ENCODE measurements at regions not wholly inside any gene's neighbourhood (a gene's known extent, or its start where the extent isn't known, plus 50 kb on each side); places are given as distances from the start of the nearest gene placed in this dataset.

DNA sequence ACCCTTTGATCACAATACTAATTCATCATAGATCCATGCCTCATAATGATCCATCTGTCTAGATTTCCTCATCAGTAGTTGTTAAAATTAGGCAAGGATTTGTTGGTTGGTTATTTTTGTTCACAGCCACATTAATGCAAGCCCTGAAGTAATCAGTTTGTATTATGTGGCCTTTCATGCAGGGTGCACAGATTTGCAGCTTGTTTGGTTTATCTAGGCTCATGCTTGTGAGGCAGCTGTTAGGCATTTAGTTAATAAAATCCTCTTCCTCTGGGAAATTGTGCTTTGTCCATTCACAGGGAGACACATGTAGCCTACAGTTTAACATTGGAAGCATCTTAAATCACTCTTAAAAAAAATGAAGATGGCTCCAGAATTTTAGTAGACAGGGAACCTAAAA is 162.8 kb upstream of the ZNF385D start:
- no peak overlapping the region for H4K5ac ChIP-seq (ENCODE audit: insufficient read length, low read depth, low read length)
- H3K27ac Mint-ChIP-seq, result no peak overlapping the region
- no peak overlapping the region for H2BK120ac ChIP-seq (ENCODE audit: low read depth, low read length, poor library complexity, severe bottlenecking)
- no peaks in the 10 kb centered on the region for H3K23me2 ChIP-seq (ENCODE audit: insufficient read length, low read depth, low read length, poor library complexity, severe bottlenecking)
- no peak for DNase-seq
- no peak overlapping the region for H2BK20ac ChIP-seq (ENCODE audit: low read depth, low read length, poor library complexity, severe bottlenecking)
- no peaks in the 10 kb centered on the region for H3K9me3 ChIP-seq (ENCODE audit: control insufficient read depth, low read depth, low read length)
- no peak overlapping the region for H4K8ac ChIP-seq (replicated peaks; ENCODE audit: insufficient read length, low read depth, low read length)
- peaks cover 3 to 6% of the 10 kb centered on the region in 2 experiments for H3K4me1 Mint-ChIP-seq
- H3K56ac ChIP-seq (ENCODE audit: insufficient read length, low read depth, low read length), result no peak overlapping the region
- H3K4me2 ChIP-seq (ENCODE audit: insufficient read depth, insufficient read length, low read length), result no peak overlapping the region
- H3T11ph ChIP-seq (ENCODE audit: low read length), result no peak overlapping the region
- H3K79me2 ChIP-seq (ENCODE audit: insufficient read depth, low read length), result no peaks in the 10 kb centered on the region
- H3K27me3 Mint-ChIP-seq (ENCODE audit: low read depth), result no peaks in the 10 kb centered on the region
- no peak overlapping the region for H3K9ac ChIP-seq (ENCODE audit: extremely low read depth, insufficient read length, low read length)
- H2AK5ac ChIP-seq (ENCODE audit: insufficient read length, low read length), result no peak overlapping the region
- no peak overlapping the region for H2AFZ ChIP-seq (ENCODE audit: low read length)
- no peak overlapping the region for H2BK15ac ChIP-seq (ENCODE audit: low read depth, low read length)
- H3K27me3 ChIP-seq (ENCODE audit: insufficient read depth, low read length), result no peaks in the 10 kb centered on the region
- H3K4ac ChIP-seq (ENCODE audit: low read depth, low read length), result no peak overlapping the region
- no peak overlapping the region for H3K27ac ChIP-seq (ENCODE audit: insufficient read length, low read depth, low read length)
- no peak for TF ChIP-seq CTCF (conservative IDR thresholded peaks at IDR 0.05)
- no peaks in the 10 kb centered on the region for H3K4me1 ChIP-seq (ENCODE audit: insufficient read depth, low read length)
- no peak overlapping the region for H3K4me3 Mint-ChIP-seq
- H4K91ac ChIP-seq (ENCODE audit: insufficient read length, low read depth, low read length), result no peak overlapping the region
- H3K36me3 Mint-ChIP-seq (ENCODE audit: insufficient read depth in 1 of 3, low read depth in 3 of 3), result no peaks in the 10 kb centered on the region
- no peak overlapping the region for H2BK12ac ChIP-seq (ENCODE audit: insufficient read length, low read depth, low read length)
- no peak overlapping the region for H3K18ac ChIP-seq (ENCODE audit: insufficient read length, low read depth, low read length)
- H3K23ac ChIP-seq (ENCODE audit: insufficient read length, low read depth, low read length), result no peak overlapping the region
- no peak overlapping the region for H3K14ac ChIP-seq (ENCODE audit: insufficient read depth, low read length)
- H3K79me1 ChIP-seq (ENCODE audit: insufficient read depth, low read depth, low read length, poor library complexity, severe bottlenecking), result no peaks in the 10 kb centered on the region
- no peaks in the 10 kb centered on the region for H3K9me3 Mint-ChIP-seq
- no peaks in the 10 kb centered on the region for H4K20me1 ChIP-seq (ENCODE audit: control insufficient read depth, insufficient read depth, insufficient read length)
- H2BK5ac ChIP-seq (ENCODE audit: insufficient read length, low read length), result no peak overlapping the region
